Panc1 (cell line): ENCODE measurements at regions not wholly inside any gene's neighbourhood (a gene's known extent, or its start where the extent isn't known, plus 50 kb on each side); places are given as distances from the start of the nearest gene placed in this dataset.

Experiments
- ATAC-seq: fragments of 200-7000 bp; cut with Tn5 transposase; 2 replicates; pipeline ENCODE4 v1.9.1; 2020; ENCODE audit warnings: mild to moderate bottlenecking, moderate library complexity
- BruUV-seq: library from RNA; stranded (reverse); fragments of 400-500 nt; replicated peaks from 2 replicates; lab custom pipeline; 2021; lab: Mats Ljungman, UMichigan
- CTCF ChIA-PET: fragments of 300-600 bp; sonication (Branson Sonifier 250); formaldehyde crosslinking; loops from one replicate; lab custom pipeline; 2022; ENCODE audit warnings: antibody characterized with exemption; lab: Charles Lee
- POLR2A ChIA-PET: fragments of 300-600 bp; sonication (Branson Sonifier 250); formaldehyde crosslinking; loops from one replicate; lab custom pipeline; 2022; ENCODE audit warnings: antibody characterized with exemption; lab: Charles Lee
- DNase-seq: peaks from one replicate; pipeline ENCODE4 v3.0.0-alpha.2; 2010; ENCODE audit warnings: low read depth, low spot score
- H3K27ac ChIP-seq: 2 replicates; pipeline ENCODE4 v1.5.1; 2011; ENCODE audit warnings: mild to moderate bottlenecking, low read length, inconsistent platforms
- H3K27me3 ChIP-seq: fragments of 200-500 bp; sonication (Bioruptor generic); 2 replicates; pipeline ENCODE4 v1.6.0; 2014; ENCODE audit warnings: low read length, inconsistent platforms; ENCODE audit not compliant: control insufficient read depth, insufficient read depth
- H3K36me3 ChIP-seq: fragments of 200-500 bp; sonication (Bioruptor generic); 2 replicates; pipeline ENCODE4 v1.5.1; 2014; ENCODE audit warnings: inconsistent platforms, mild to moderate bottlenecking, low read length, moderate library complexity; ENCODE audit not compliant: control insufficient read depth, insufficient read depth
- H3K4me1 ChIP-seq: 2 replicates; pipeline ENCODE4 v1.5.1; 2011; ENCODE audit warnings: inconsistent platforms, mild to moderate bottlenecking, low read length, moderate library complexity; ENCODE audit not compliant: control insufficient read depth, insufficient read depth
- H3K4me3 ChIP-seq, 2 experiments: 2 replicates each; pipeline ENCODE4 v1.5.1; 2011 to 2012; ENCODE audit warnings: low read depth in 2 of 2, low read length in 2 of 2, mild to moderate bottlenecking in 2 of 2, inconsistent platforms in 1 of 2, moderate library complexity in 1 of 2
- H3K9me3 ChIP-seq: fragments of 200-500 bp; sonication (Bioruptor generic); 2 replicates; pipeline ENCODE4 v1.5.1; 2014; ENCODE audit warnings: low read depth, mild to moderate bottlenecking, inconsistent platforms, low read length, moderate library complexity; ENCODE audit not compliant: control insufficient read depth, insufficient read depth
- POLR2AphosphoS5 ChIP-seq: IDR thresholded peaks from 2 replicates; pipeline ENCODE4 v1.6.1; 2012; ENCODE audit warnings: mild to moderate bottlenecking, low read depth, low read length, moderate library complexity
- SIN3A ChIP-seq: IDR thresholded peaks from 2 replicates; pipeline ENCODE4 v1.6.1; 2012; ENCODE audit warnings: low read depth, mild to moderate bottlenecking, low read length, moderate library complexity, borderline replicate concordance; ENCODE audit not compliant: insufficient read depth
- TCF7L2 ChIP-seq: IDR thresholded peaks from 2 replicates; pipeline ENCODE4 v1.6.1; 2011; ENCODE audit warnings: mild to moderate bottlenecking, low read depth, low read length, inconsistent platforms
- in situ Hi-C: cut with HindIII; loops from 2 replicates; pipeline ENCODE4 v1.10.0; 2016; ENCODE audit warnings: low sequenced_read_pairs, low pct_unique_long_range_greater_than_20kb
- intact Hi-C: fragments of 100-400 bp; cut with micrococcal nuclease; formaldehyde crosslinking; loops from one replicate; pipeline ENCODE4 v1.10.0; 2022; ENCODE audit not compliant: unreplicated experiment
- TF ChIP-seq, protein P1 (sequence below), 2 experiments: IDR thresholded peaks; 2 replicates each; pipeline ENCODE4 v1.6.1; 2011 to 2012; ENCODE audit warnings: low read depth in 2 of 2, control low read depth in 1 of 2, low read length in 1 of 2, mild to moderate bottlenecking in 1 of 2, moderate library complexity in 1 of 2; ENCODE audit not compliant: insufficient read depth in 1 of 2
- TF ChIP-seq, protein P2 (sequence below): fragments of 450-650 bp; IDR thresholded peaks from 2 replicates; pipeline ENCODE4 v1.5.1; 2017; ENCODE audit warnings: mild to moderate bottlenecking

DNA sequence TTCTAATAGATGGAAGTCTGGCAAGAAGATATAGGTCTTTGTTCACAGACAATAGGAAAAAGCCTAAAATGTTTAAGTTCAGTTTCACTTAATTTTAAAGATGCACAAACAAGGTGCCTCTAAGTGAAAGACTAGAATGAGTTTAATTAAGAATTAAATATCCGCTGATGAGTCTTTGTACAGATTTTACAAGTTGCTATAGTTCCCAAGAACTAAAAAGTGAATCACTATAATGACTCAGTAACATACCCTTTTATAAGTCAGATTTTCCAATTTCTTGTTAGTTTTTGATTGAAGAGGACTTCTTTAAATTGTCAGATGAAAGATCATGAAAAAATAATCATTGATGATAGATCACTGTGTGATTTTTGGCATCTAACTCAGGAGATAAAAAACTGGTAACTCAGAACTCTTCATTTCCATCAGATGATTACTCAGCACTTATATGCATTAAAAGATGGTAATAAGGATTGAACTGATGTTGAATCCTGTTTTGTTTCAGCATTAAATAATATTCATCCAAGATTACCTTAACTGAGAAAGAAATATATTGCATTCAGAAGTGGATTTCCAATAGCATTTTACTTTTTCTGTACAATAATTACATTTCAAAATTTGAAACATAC is 59.0 kb upstream of the ST6GALNAC3 start:
- in situ Hi-C loops (no loop called here), intact Hi-C loops (no loop called here)
- no TSS peak for BruUV-seq
- H3K4me1 ChIP-seq, result no peaks in the 10 kb centered on the region
- ChIA-PET CTCF (no interaction called here), POLR2A (no interaction called here)
- H3K27ac ChIP-seq, result no peak overlapping the region
- no peak overlapping the region for H3K4me3 ChIP-seq
- no peaks in the 10 kb centered on the region for H3K36me3 ChIP-seq
- no peak for ATAC-seq
- no peaks in the 10 kb centered on the region for H3K27me3 ChIP-seq
- TF ChIP-seq, protein P1, sequence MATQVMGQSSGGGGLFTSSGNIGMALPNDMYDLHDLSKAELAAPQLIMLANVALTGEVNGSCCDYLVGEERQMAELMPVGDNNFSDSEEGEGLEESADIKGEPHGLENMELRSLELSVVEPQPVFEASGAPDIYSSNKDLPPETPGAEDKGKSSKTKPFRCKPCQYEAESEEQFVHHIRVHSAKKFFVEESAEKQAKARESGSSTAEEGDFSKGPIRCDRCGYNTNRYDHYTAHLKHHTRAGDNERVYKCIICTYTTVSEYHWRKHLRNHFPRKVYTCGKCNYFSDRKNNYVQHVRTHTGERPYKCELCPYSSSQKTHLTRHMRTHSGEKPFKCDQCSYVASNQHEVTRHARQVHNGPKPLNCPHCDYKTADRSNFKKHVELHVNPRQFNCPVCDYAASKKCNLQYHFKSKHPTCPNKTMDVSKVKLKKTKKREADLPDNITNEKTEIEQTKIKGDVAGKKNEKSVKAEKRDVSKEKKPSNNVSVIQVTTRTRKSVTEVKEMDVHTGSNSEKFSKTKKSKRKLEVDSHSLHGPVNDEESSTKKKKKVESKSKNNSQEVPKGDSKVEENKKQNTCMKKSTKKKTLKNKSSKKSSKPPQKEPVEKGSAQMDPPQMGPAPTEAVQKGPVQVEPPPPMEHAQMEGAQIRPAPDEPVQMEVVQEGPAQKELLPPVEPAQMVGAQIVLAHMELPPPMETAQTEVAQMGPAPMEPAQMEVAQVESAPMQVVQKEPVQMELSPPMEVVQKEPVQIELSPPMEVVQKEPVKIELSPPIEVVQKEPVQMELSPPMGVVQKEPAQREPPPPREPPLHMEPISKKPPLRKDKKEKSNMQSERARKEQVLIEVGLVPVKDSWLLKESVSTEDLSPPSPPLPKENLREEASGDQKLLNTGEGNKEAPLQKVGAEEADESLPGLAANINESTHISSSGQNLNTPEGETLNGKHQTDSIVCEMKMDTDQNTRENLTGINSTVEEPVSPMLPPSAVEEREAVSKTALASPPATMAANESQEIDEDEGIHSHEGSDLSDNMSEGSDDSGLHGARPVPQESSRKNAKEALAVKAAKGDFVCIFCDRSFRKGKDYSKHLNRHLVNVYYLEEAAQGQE (IDR thresholded peaks at IDR 0.05; ENCODE audit: insufficient read depth in 1 of 2, low read depth in 2 of 2, low read length in 1 of 2), result no peak
- TF ChIP-seq SIN3A, result no peak
- TF ChIP-seq TCF7L2, result no peak
- TF ChIP-seq, protein P2, sequence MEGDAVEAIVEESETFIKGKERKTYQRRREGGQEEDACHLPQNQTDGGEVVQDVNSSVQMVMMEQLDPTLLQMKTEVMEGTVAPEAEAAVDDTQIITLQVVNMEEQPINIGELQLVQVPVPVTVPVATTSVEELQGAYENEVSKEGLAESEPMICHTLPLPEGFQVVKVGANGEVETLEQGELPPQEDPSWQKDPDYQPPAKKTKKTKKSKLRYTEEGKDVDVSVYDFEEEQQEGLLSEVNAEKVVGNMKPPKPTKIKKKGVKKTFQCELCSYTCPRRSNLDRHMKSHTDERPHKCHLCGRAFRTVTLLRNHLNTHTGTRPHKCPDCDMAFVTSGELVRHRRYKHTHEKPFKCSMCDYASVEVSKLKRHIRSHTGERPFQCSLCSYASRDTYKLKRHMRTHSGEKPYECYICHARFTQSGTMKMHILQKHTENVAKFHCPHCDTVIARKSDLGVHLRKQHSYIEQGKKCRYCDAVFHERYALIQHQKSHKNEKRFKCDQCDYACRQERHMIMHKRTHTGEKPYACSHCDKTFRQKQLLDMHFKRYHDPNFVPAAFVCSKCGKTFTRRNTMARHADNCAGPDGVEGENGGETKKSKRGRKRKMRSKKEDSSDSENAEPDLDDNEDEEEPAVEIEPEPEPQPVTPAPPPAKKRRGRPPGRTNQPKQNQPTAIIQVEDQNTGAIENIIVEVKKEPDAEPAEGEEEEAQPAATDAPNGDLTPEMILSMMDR, result no peak
- no peak for TF ChIP-seq POLR2AphosphoS5
- no peaks in the 10 kb centered on the region for H3K9me3 ChIP-seq
- DNase-seq, result no peak

DNA sequence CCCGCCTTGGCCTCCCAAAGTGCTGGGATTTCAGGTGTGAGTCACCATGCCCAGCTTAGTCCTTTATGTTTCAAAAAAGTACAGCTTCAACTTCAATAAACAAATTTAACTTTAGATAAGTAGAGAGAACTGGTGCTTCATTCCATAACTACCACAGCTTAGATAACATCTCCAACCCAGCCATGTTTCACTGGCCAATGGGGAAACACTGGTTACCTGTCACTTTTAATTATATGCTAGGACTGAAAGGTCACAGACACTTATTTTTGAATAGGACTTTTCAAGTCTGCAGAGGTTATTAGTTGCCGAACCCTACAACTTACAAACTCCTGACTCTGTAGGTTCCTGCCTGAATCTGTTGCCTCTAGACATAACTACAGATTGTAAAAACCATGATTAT is 56.5 kb upstream of the ST6GALNAC3 start:
- H3K27me3 ChIP-seq, result no peaks in the 10 kb centered on the region
- no peak for TF ChIP-seq SIN3A
- no peak for TF ChIP-seq POLR2AphosphoS5
- TF ChIP-seq, protein P1 (IDR thresholded peaks at IDR 0.05; ENCODE audit: insufficient read depth in 1 of 2, low read depth in 2 of 2, low read length in 1 of 2), result no peak
- TF ChIP-seq, protein P2, result no peak
- no peak for TF ChIP-seq TCF7L2
- DNase-seq, result no peak
- H3K9me3 ChIP-seq, result no peaks in the 10 kb centered on the region
- no peak overlapping the region for H3K27ac ChIP-seq
- H3K4me3 ChIP-seq, result no peak overlapping the region
- intact Hi-C loops (no loop called here), in situ Hi-C loops (no loop called here)
- H3K36me3 ChIP-seq, result no peaks in the 10 kb centered on the region
- POLR2A ChIA-PET, result no interaction called here
- no TSS peak for BruUV-seq
- CTCF ChIA-PET, result no interaction called here
- ATAC-seq, result no peak
- H3K4me1 ChIP-seq, result no peaks in the 10 kb centered on the region
